Thyroid gland (tissue), 4 donors: ENCODE measurements at regions not wholly inside any gene's neighbourhood (a gene's known extent, or its start where the extent isn't known, plus 50 kb on each side); places are given as distances from the start of the nearest gene placed in this dataset.

Experiments used
- DNase-seq, 2 donors: peaks; one replicate each; pipeline ENCODE4 v3.0.0-alpha.2; 2019
- H3K27ac ChIP-seq, 3 donors: fragments of 200-600 bp; sonication (generic); 1 replicate in 2 of 3; 2 replicates in 1 of 3; pipeline ENCODE4 v1.5.1; 2016 to 2019; ENCODE audit warnings: mild to moderate bottlenecking in 1 of 3, moderate library complexity in 1 of 3
- H3K27me3 ChIP-seq: fragments of 200-600 bp; sonication (generic); one replicate; pipeline ENCODE4 v1.5.1; 2019
- H3K36me3 ChIP-seq, 2 donors: fragments of 200-600 bp; sonication (generic); one replicate each; pipeline ENCODE4 v1.5.1; 2016 to 2019
- H3K4me1 ChIP-seq, 2 donors: fragments of 200-600 bp; sonication (generic); one replicate each; pipeline ENCODE4 v1.5.1; 2017 to 2019
- H3K4me3 ChIP-seq, 3 donors: fragments of 200-600 bp; sonication (generic); replicated peaks in 1 of 3; 1 replicate in 2 of 3; 2 replicates in 1 of 3; pipeline ENCODE4 v1.5.1; 2016; ENCODE audit warnings: mild to moderate bottlenecking in 1 of 3
- H3K9me3 ChIP-seq: fragments of 200-600 bp; sonication (generic); one replicate; pipeline ENCODE4 v1.5.1; 2017
- POLR2A ChIP-seq, 2 donors: fragments of 450-650 bp; IDR thresholded peaks; one replicate each; pipeline ENCODE4 v1.6.1; 2017; ENCODE audit warnings: antibody characterized with exemption in 2 of 2, mild to moderate bottlenecking in 2 of 2, moderate library complexity in 1 of 2
- WGBS, 2 donors: methylation state at CpG; one replicate each; pipeline ENCODE4 v1.1.5; 2017; 5-methylcytosine and 5-hydroxymethylcytosine counted together
- intact Hi-C: fragments of 100-400 bp; cut with DNase I; formaldehyde crosslinking; loops from one replicate; pipeline ENCODE4 v1.15.1; 2023
- TF ChIP-seq, protein P1 (sequence below), 6 experiments: fragments of 200-600 bp in 3 of 6; fragments of 450-650 bp in 3 of 6; sonication (generic) in 3 of 6; IDR thresholded peaks; one replicate each; pipeline ENCODE4 v1.5.1; 2016 to 2019; ENCODE audit warnings: antibody characterized with exemption in 6 of 6, mild to moderate bottlenecking in 2 of 6, inconsistent platforms in 1 of 6, moderate library complexity in 1 of 6

DNA sequence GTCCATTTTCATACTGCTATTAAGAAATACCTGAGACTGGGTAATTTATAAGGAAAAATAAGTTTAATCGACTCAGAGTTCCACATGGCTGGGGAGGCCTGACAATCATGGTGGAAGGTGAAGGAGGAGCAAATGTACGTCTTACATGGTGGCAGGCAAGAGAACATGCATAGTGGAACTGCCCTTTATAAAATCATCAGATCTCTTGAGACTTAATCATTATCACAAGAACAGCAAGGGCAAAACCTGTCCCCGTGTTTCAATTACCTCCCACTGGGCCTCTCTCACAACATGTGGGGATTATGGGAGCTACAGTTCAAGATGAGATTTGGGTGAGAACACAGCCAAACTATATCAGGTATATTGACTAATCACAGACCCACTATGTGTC lies 370.2 kb upstream of the USP24 start:
- TF ChIP-seq, protein P1, sequence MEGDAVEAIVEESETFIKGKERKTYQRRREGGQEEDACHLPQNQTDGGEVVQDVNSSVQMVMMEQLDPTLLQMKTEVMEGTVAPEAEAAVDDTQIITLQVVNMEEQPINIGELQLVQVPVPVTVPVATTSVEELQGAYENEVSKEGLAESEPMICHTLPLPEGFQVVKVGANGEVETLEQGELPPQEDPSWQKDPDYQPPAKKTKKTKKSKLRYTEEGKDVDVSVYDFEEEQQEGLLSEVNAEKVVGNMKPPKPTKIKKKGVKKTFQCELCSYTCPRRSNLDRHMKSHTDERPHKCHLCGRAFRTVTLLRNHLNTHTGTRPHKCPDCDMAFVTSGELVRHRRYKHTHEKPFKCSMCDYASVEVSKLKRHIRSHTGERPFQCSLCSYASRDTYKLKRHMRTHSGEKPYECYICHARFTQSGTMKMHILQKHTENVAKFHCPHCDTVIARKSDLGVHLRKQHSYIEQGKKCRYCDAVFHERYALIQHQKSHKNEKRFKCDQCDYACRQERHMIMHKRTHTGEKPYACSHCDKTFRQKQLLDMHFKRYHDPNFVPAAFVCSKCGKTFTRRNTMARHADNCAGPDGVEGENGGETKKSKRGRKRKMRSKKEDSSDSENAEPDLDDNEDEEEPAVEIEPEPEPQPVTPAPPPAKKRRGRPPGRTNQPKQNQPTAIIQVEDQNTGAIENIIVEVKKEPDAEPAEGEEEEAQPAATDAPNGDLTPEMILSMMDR (IDR thresholded peaks at IDR 0.05), result no peak
- TF ChIP-seq POLR2A (IDR thresholded peaks at IDR 0.05), result no peak
- 68 to 80% methylated on average over 3 of the region's 3 CpGs for WGBS, 2 donors
- Histone ChIP-seq H3K27ac (peak overlapping the region; percentile 9 to 42 (median 31)), H3K4me1 (peaks cover 48 to 63% of the 10 kb centered on the region in 2 donors), H3K4me3 (no peak overlapping the region), H3K27me3 (no peaks in the 10 kb centered on the region), H3K9me3 (no peaks in the 10 kb centered on the region), H3K36me3 (no peaks in the 10 kb centered on the region)
- intact Hi-C loops, result no loop called here
- DNase-seq, result no peak

DNA sequence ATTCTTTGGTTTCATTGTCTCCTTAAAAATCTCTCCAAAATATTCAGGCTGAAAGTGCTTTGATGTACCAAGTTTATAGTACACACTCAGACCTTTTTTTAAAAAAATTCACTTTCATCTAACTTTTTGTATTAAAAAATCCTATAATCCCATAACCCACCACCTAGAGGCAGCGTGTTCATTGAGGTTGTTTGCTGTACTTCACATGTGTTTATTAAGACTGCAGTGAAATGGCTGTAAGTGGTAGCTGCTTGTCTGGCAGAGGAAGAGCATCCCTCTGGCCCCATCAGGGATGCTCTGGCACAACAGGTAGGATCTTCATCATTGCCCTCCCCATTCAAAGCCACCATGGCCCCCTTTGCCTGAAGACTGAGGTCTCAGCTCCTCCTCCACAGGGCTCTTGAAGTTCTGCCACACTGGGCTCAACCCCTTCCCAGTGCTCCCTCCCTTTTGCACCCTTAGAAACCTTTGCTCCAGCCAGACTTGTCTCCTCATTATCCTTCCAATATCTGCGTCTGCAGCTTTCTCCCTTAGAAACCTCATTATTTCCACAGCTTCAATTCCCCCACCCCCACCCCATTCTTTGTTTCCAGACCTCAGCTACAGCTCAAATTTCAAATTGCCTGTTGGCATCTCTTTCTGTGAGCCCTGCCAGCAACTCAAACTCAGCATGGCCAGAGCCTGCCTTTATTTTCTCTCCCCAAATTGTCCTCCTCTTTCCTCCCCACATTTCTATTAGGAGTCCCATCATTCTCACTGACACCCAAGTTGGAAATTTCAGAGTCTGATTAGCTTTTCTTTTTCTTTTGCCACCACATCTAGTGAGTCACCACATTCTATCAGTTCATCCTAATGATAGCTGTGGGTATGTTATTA lies 369.6 kb upstream of the USP24 start:
- no peak for TF ChIP-seq POLR2A (IDR thresholded peaks at IDR 0.05)
- TF ChIP-seq, protein P1 (IDR thresholded peaks at IDR 0.05), result no peak
- peaks cover 53 to 61% of the 10 kb centered on the region in 2 donors for H3K4me1 ChIP-seq
- no peak overlapping the region for H3K4me3 ChIP-seq
- peak overlapping the region; percentile 11 to 42 (median 31) for H3K27ac ChIP-seq
- H3K27me3 ChIP-seq, result no peaks in the 10 kb centered on the region
- WGBS, 2 donors, result 56 to 62% methylated on average over 2 of the region's 2 CpGs
- DNase-seq, result peak; percentile 50 to 65
- no peaks in the 10 kb centered on the region for H3K36me3 ChIP-seq
- intact Hi-C loops, result no loop called here
- H3K9me3 ChIP-seq, result no peaks in the 10 kb centered on the region

DNA sequence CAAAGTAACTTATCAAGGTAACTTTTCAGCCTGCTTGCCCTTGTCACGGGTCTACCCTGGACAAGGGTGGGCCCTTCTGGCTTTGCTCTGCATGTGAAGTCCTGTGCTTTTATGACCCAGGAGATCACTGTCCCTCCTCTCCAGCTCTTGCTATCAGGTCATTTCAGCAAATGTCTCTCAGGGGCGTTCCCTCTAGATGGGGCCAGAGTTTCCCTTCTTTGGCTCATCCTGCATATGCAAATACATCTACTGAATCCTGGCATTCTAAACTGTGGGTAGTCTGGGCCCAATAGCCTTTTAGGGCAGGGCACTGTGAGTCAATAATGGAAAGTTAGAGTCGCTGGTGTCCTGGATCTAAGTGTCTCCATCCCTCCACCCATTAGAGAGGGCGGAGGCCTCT lies 366.9 kb upstream of the USP24 start:
- no peak for TF ChIP-seq POLR2A (IDR thresholded peaks at IDR 0.05)
- TF ChIP-seq, protein P1 (IDR thresholded peaks at IDR 0.05), result no peak
- H3K27ac ChIP-seq, result peak overlapping the region; percentile 59 to 72 (median 72)
- H3K9me3 ChIP-seq, result no peaks in the 10 kb centered on the region
- H3K36me3 ChIP-seq, result no peaks in the 10 kb centered on the region
- H3K4me3 ChIP-seq, result no peak overlapping the region
- intact Hi-C loops, result no loop called here
- H3K4me1 ChIP-seq, result peaks cover 48 to 50% of the 10 kb centered on the region in 2 donors
- WGBS, 2 donors, result 88 to 90% methylated on average over 3 to 4 of the region's 4 CpGs
- no peak for DNase-seq
- no peaks in the 10 kb centered on the region for H3K27me3 ChIP-seq

DNA sequence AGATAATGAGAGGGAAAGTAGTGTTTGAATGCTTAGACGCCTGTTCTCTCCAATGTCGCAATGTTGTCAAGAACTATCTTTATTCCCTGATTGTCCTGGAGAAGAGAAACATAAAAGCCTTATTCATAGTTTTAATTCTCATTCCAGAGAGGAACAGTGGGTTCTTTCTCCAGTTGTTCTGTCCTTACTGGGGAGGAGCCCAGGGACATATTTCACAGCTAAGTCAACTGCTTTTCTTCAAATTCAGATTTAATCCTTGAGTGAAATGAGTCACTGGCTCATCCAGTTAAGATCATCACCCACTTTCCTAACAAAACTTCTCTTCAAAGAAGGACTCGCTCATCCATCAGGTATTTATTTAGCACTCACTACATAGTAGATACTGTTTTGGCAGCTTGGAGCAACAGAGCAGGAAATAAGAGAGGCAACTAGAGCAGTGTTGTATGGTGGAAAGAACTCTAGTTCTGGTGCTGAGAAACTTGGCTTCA lies 365.7 kb upstream of the USP24 start:
- no peak overlapping the region for H3K4me3 ChIP-seq
- H3K36me3 ChIP-seq, result no peaks in the 10 kb centered on the region
- peak overlapping the region; percentile 59 to 72 (median 72) for H3K27ac ChIP-seq
- DNase-seq, result peak; percentile 22 to 40
- H3K27me3 ChIP-seq, result no peaks in the 10 kb centered on the region
- TF ChIP-seq, protein P1 (IDR thresholded peaks at IDR 0.05), result no peak
- TF ChIP-seq POLR2A (IDR thresholded peaks at IDR 0.05), result no peak
- intact Hi-C loops, result no loop called here
- peaks cover 50 to 53% of the 10 kb centered on the region in 2 donors for H3K4me1 ChIP-seq
- no peaks in the 10 kb centered on the region for H3K9me3 ChIP-seq
- WGBS, 2 donors, result 60 to 61% methylated on average over 3 of the region's 3 CpGs
